H9 (cell line): ENCODE measurements at regions not wholly inside any gene's neighbourhood (a gene's known extent, or its start where the extent isn't known, plus 50 kb on each side); places are given as distances from the start of the nearest gene placed in this dataset.

ENCODE experiments used
- DNase-seq: peaks from one replicate; pipeline ENCODE4 v3.0.0-alpha.2; 2017
- H2AFZ ChIP-seq: one replicate; pipeline ENCODE4 v1.6.1; 2013; ENCODE audit warnings: mild to moderate bottlenecking, low read length, control low read depth, moderate library complexity
- H2AK5ac ChIP-seq: 2 replicates; pipeline ENCODE4 v1.6.1; 2013; ENCODE audit warnings: low read length, control low read depth, mixed read lengths; ENCODE audit not compliant: insufficient read length
- H2BK120ac ChIP-seq: one replicate; pipeline ENCODE4 v1.6.1; 2013; ENCODE audit warnings: low read depth, mild to moderate bottlenecking, low read length, control low read depth, inconsistent platforms; ENCODE audit not compliant: poor library complexity, severe bottlenecking
- H2BK12ac ChIP-seq: 2 replicates; pipeline ENCODE4 v1.6.1; 2013; ENCODE audit warnings: low read length, control low read depth, mixed read lengths, low read depth; ENCODE audit not compliant: insufficient read length
- H2BK15ac ChIP-seq: 2 replicates; pipeline ENCODE4 v1.6.1; 2013; ENCODE audit warnings: low read depth, low read length, control low read depth
- H2BK20ac ChIP-seq: one replicate; pipeline ENCODE4 v1.6.1; 2013; ENCODE audit warnings: low read depth, mild to moderate bottlenecking, low read length, control low read depth, inconsistent platforms; ENCODE audit not compliant: poor library complexity, severe bottlenecking
- H2BK5ac ChIP-seq: 2 replicates; pipeline ENCODE4 v1.6.1; 2013; ENCODE audit warnings: low read length, control low read depth, mixed read lengths; ENCODE audit not compliant: insufficient read length
- H3K14ac ChIP-seq: 2 replicates; pipeline ENCODE4 v1.6.1; 2013; ENCODE audit warnings: low read length, control low read depth; ENCODE audit not compliant: insufficient read depth
- H3K18ac ChIP-seq: 2 replicates; pipeline ENCODE4 v1.6.1; 2013; ENCODE audit warnings: low read depth, mild to moderate bottlenecking, mixed read lengths, low read length, control low read depth; ENCODE audit not compliant: insufficient read length
- H3K23ac ChIP-seq: 2 replicates; pipeline ENCODE4 v1.6.1; 2013; ENCODE audit warnings: low read length, control low read depth, mixed read lengths, low read depth; ENCODE audit not compliant: insufficient read length
- H3K23me2 ChIP-seq: 2 replicates; pipeline ENCODE4 v1.6.1; 2013; ENCODE audit warnings: low read depth, mild to moderate bottlenecking, mixed read lengths, low read length, control low read depth; ENCODE audit not compliant: insufficient read length, poor library complexity, severe bottlenecking
- H3K27ac ChIP-seq: 2 replicates; pipeline ENCODE4 v1.5.1; 2013; ENCODE audit warnings: low read length, control low read depth, mixed read lengths, low read depth; ENCODE audit not compliant: insufficient read length
- H3K27me3 ChIP-seq: 2 replicates; pipeline ENCODE4 v1.6.1; 2013; ENCODE audit warnings: low read length, control low read depth, inconsistent platforms; ENCODE audit not compliant: insufficient read depth
- H3K4ac ChIP-seq: 2 replicates; pipeline ENCODE4 v1.6.1; 2013; ENCODE audit warnings: low read depth, mild to moderate bottlenecking, control low read depth, inconsistent platforms, low read length, moderate library complexity
- H3K4me1 ChIP-seq: 2 replicates; pipeline ENCODE4 v1.6.1; 2013; ENCODE audit warnings: low read length, control low read depth, inconsistent platforms; ENCODE audit not compliant: insufficient read depth
- H3K4me2 ChIP-seq: 2 replicates; pipeline ENCODE4 v1.6.1; 2013; ENCODE audit warnings: low read length, control low read depth, mixed read lengths; ENCODE audit not compliant: insufficient read length, insufficient read depth
- H3K56ac ChIP-seq: 2 replicates; pipeline ENCODE4 v1.6.1; 2013; ENCODE audit warnings: low read depth, mild to moderate bottlenecking, mixed read lengths, low read length, control low read depth; ENCODE audit not compliant: insufficient read length
- H3K79me1 ChIP-seq: 2 replicates; pipeline ENCODE4 v1.6.1; 2013; ENCODE audit warnings: low read depth, mild to moderate bottlenecking, moderate library complexity, low read length, control low read depth, inconsistent platforms; ENCODE audit not compliant: insufficient read depth, poor library complexity, severe bottlenecking
- H3K79me2 ChIP-seq: 2 replicates; pipeline ENCODE4 v1.6.1; 2013; ENCODE audit warnings: low read length, control low read depth, inconsistent platforms; ENCODE audit not compliant: insufficient read depth
- H3K9ac ChIP-seq: 2 replicates; pipeline ENCODE4 v1.6.1; 2013; ENCODE audit warnings: low read length, control low read depth, mixed read lengths; ENCODE audit not compliant: insufficient read length; ENCODE audit errors: extremely low read depth
- H3K9me3 ChIP-seq: one replicate; pipeline ENCODE4 v1.6.1; 2013; ENCODE audit warnings: low read depth, low read length, inconsistent platforms; ENCODE audit not compliant: control insufficient read depth
- H3T11ph ChIP-seq: one replicate; pipeline ENCODE4 v1.6.1; 2013; ENCODE audit warnings: mild to moderate bottlenecking, low read length, control low read depth, inconsistent platforms
- H4K20me1 ChIP-seq: one replicate; pipeline ENCODE4 v1.6.1; 2013; ENCODE audit not compliant: control insufficient read depth, insufficient read length, insufficient read depth
- H4K5ac ChIP-seq: 2 replicates; pipeline ENCODE4 v1.6.1; 2013; ENCODE audit warnings: low read depth, mild to moderate bottlenecking, mixed read lengths, low read length, control low read depth; ENCODE audit not compliant: insufficient read length
- H4K8ac ChIP-seq: replicated peaks from 2 replicates; pipeline ENCODE4 v1.6.1; 2013; ENCODE audit warnings: low read length, control low read depth, mixed read lengths, low read depth; ENCODE audit not compliant: insufficient read length
- H4K91ac ChIP-seq: 2 replicates; pipeline ENCODE4 v1.6.1; 2013; ENCODE audit warnings: low read depth, mild to moderate bottlenecking, moderate library complexity, mixed read lengths, low read length, control low read depth; ENCODE audit not compliant: insufficient read length
- H3K27ac Mint-ChIP-seq, 3 experiments: 2 replicates in 2 of 3; 3 replicates in 1 of 3; pipeline ENCODE4 v1.8.0; 2020 to 2021; ENCODE audit warnings: mixed read lengths in 3 of 3, mild to moderate bottlenecking in 1 of 3, moderate library complexity in 1 of 3
- H3K27me3 Mint-ChIP-seq: 2 replicates; pipeline ENCODE4 v1.8.0; 2021; ENCODE audit warnings: low read depth, mild to moderate bottlenecking, moderate library complexity, mixed read lengths
- H3K36me3 Mint-ChIP-seq, 3 experiments: 2 replicates in 2 of 3; 3 replicates in 1 of 3; pipeline ENCODE4 v1.8.0; 2020 to 2021; ENCODE audit warnings: low read depth in 3 of 3, mixed read lengths in 3 of 3; ENCODE audit not compliant: insufficient read depth in 1 of 3
- H3K4me1 Mint-ChIP-seq, 2 experiments: 2 replicates each; pipeline ENCODE4 v1.8.0; 2020; ENCODE audit warnings: mixed read lengths in 2 of 2
- H3K4me3 Mint-ChIP-seq, 2 experiments: 2 replicates in 1 of 2; 3 replicates in 1 of 2; pipeline ENCODE4 v1.8.0; 2020 to 2021; ENCODE audit warnings: mild to moderate bottlenecking in 2 of 2, mixed read lengths in 2 of 2, moderate library complexity in 1 of 2
- H3K9me3 Mint-ChIP-seq, 2 experiments: 2 replicates in 1 of 2; 3 replicates in 1 of 2; pipeline ENCODE4 v1.8.0; 2020; ENCODE audit warnings: mild to moderate bottlenecking in 2 of 2, mixed read lengths in 2 of 2, moderate library complexity in 1 of 2
- WGBS: extraction: QIAGEN DNeasy Blood & Tissue Kit; methylation state at CpG from one replicate; pipeline ENCODE4 v1.1.7; 2013; ENCODE audit warnings: missing lambda C conversion rate, low lambda C conversion rate, mixed read lengths; ENCODE audit not compliant: insufficient read length; ENCODE audit errors: extremely low coverage; 5-methylcytosine and 5-hydroxymethylcytosine counted together
- TF ChIP-seq, protein P1 (sequence below): fragments of 200-600 bp; sonication (generic); conservative IDR thresholded peaks from 3 replicates; pipeline ENCODE4 v1.8.0; 2021; ENCODE audit warnings: antibody characterized with exemption, mild to moderate bottlenecking

GRCh38 chr7:18212308-18212707, 184.7 kb upstream of the PRPS1L1 start:
- H2BK15ac ChIP-seq = no peak overlapping the region
- no CpG with 5 or more reads among the region's 3 CpGs for WGBS

More at GRCh38 chr7:18212308-18212707, 184.7 kb upstream of the PRPS1L1 start:
- Mint-ChIP-seq H3K4me1 (no peaks in the 10 kb centered on the region), H3K9me3 (no peaks in the 10 kb centered on the region), H3K27ac (no peak overlapping the region), H3K4me3 (no peak overlapping the region), H3K27me3 (no peaks in the 10 kb centered on the region; the same call in 1 of the 2 replicates), H3K36me3 (no peaks in the 10 kb centered on the region)
- no peak for DNase-seq
- H3K23me2 ChIP-seq = no peaks in the 10 kb centered on the region
- no peak overlapping the region for H3K9ac ChIP-seq
- H3K27me3 ChIP-seq = no peaks in the 10 kb centered on the region
- no peak overlapping the region for H3T11ph ChIP-seq
- no peak overlapping the region for H2AFZ ChIP-seq
- H4K20me1 ChIP-seq = no peaks in the 10 kb centered on the region
- no peaks in the 10 kb centered on the region for H3K79me1 ChIP-seq
- no peak overlapping the region for H2AK5ac ChIP-seq
- no peaks in the 10 kb centered on the region for H3K4me1 ChIP-seq
- H3K18ac ChIP-seq = no peak overlapping the region
- no peak overlapping the region for H2BK20ac ChIP-seq
- H3K4ac ChIP-seq = no peak overlapping the region
- H3K9me3 ChIP-seq = no peaks in the 10 kb centered on the region
- no peak overlapping the region for H2BK5ac ChIP-seq
- no peak overlapping the region for H4K8ac ChIP-seq
- H3K14ac ChIP-seq = no peak overlapping the region
- no peak overlapping the region for H4K5ac ChIP-seq
- no peak overlapping the region for H2BK12ac ChIP-seq
- no peak overlapping the region for H4K91ac ChIP-seq
- H3K4me2 ChIP-seq = no peak overlapping the region
- no peak overlapping the region for H3K27ac ChIP-seq
- no peak overlapping the region for H3K23ac ChIP-seq
- TF ChIP-seq, protein P1, sequence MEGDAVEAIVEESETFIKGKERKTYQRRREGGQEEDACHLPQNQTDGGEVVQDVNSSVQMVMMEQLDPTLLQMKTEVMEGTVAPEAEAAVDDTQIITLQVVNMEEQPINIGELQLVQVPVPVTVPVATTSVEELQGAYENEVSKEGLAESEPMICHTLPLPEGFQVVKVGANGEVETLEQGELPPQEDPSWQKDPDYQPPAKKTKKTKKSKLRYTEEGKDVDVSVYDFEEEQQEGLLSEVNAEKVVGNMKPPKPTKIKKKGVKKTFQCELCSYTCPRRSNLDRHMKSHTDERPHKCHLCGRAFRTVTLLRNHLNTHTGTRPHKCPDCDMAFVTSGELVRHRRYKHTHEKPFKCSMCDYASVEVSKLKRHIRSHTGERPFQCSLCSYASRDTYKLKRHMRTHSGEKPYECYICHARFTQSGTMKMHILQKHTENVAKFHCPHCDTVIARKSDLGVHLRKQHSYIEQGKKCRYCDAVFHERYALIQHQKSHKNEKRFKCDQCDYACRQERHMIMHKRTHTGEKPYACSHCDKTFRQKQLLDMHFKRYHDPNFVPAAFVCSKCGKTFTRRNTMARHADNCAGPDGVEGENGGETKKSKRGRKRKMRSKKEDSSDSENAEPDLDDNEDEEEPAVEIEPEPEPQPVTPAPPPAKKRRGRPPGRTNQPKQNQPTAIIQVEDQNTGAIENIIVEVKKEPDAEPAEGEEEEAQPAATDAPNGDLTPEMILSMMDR = no peak
- H2BK120ac ChIP-seq = no peak overlapping the region
- no peak overlapping the region for H3K56ac ChIP-seq
- H3K79me2 ChIP-seq = no peaks in the 10 kb centered on the region
